DOHH2 (cell line): ENCODE measurements at regions not wholly inside any gene's neighbourhood (a gene's known extent, or its start where the extent isn't known, plus 50 kb on each side); places are given as distances from the start of the nearest gene placed in this dataset.

Source experiments
- H3F3A ChIP-seq: fragments of 200-600 bp; sonication (generic), shearing (Covaris generic); 2 replicates; pipeline ENCODE4 v1.6.0; 2016; ENCODE audit warnings: antibody characterized with exemption, mild to moderate bottlenecking; ENCODE audit not compliant: control insufficient read depth, insufficient read depth
- H3K27ac ChIP-seq: fragments of 200-600 bp; sonication (generic); 2 replicates; pipeline ENCODE4 v1.5.1; 2014; ENCODE audit warnings: low read depth, mild to moderate bottlenecking, low read length, moderate library complexity
- H3K27me3 ChIP-seq: fragments of 200-600 bp; sonication (generic); 2 replicates; pipeline ENCODE4 v1.6.1; 2014; ENCODE audit warnings: mild to moderate bottlenecking, low read length, mixed read lengths; ENCODE audit not compliant: control insufficient read depth
- H3K36me3 ChIP-seq: fragments of 200-600 bp; sonication (generic); 2 replicates; pipeline ENCODE4 v1.6.1; 2014; ENCODE audit warnings: mild to moderate bottlenecking, low read length, moderate library complexity, mixed read lengths; ENCODE audit not compliant: control insufficient read depth
- H3K4me1 ChIP-seq: fragments of 200-600 bp; sonication (generic); 2 replicates; pipeline ENCODE4 v1.6.1; 2014; ENCODE audit warnings: mild to moderate bottlenecking, low read length, mixed read lengths; ENCODE audit not compliant: control insufficient read depth
- H3K4me2 ChIP-seq: fragments of 200-600 bp; sonication (generic); 2 replicates; pipeline ENCODE4 v1.6.0; 2014; ENCODE audit warnings: mild to moderate bottlenecking, low read length, moderate library complexity
- H3K4me3 ChIP-seq: fragments of 200-600 bp; sonication (generic); 2 replicates; pipeline ENCODE4 v1.5.1; 2014; ENCODE audit warnings: mild to moderate bottlenecking, low read length, mixed read lengths
- H3K79me2 ChIP-seq: fragments of 200-600 bp; sonication (generic); 2 replicates; pipeline ENCODE4 v1.6.1; 2014; ENCODE audit warnings: mild to moderate bottlenecking, low read length, mixed read lengths; ENCODE audit not compliant: control insufficient read depth
- H3K9me2 ChIP-seq: fragments of 200-600 bp; sonication (generic); replicated peaks from 2 replicates; pipeline ENCODE4 v1.6.1; 2014; ENCODE audit warnings: mild to moderate bottlenecking, low read length, mixed read lengths; ENCODE audit not compliant: control insufficient read depth
- H3K9me3 ChIP-seq: fragments of 200-600 bp; sonication (generic); 2 replicates; pipeline ENCODE4 v1.6.1; 2014; ENCODE audit warnings: antibody characterized with exemption, low read length, mixed read lengths; ENCODE audit not compliant: control insufficient read depth, insufficient read depth
- H4K20me1 ChIP-seq: fragments of 200-600 bp; sonication (generic); 2 replicates; pipeline ENCODE4 v1.6.0; 2014; ENCODE audit warnings: low read depth, mild to moderate bottlenecking, antibody characterized with exemption, low read length, moderate library complexity; ENCODE audit not compliant: control insufficient read depth, insufficient read depth
- CTCF ChIP-seq: fragments of 200-600 bp; sonication (generic); IDR thresholded peaks from one replicate; pipeline ENCODE4 v1.5.1; 2014; ENCODE audit warnings: antibody characterized with exemption, mild to moderate bottlenecking, low read depth, low read length; ENCODE audit not compliant: poor library complexity, severe bottlenecking
- EZH2phosphoT487 ChIP-seq: fragments of 200-600 bp; sonication (generic); IDR thresholded peaks from 2 replicates; pipeline ENCODE4 v1.6.1; 2017; ENCODE audit warnings: borderline replicate concordance, mild to moderate bottlenecking, antibody characterized with exemption, low read length, moderate library complexity, mixed read lengths

GRCh38 chr10:107986571-107986970 is 822.1 kb upstream of the SORCS1 start:
- Histone ChIP-seq H3K4me3 (no peak overlapping the region), H3K27me3 (no peaks in the 10 kb centered on the region), H3K4me2 (no peak overlapping the region), H3K9me3 (no peaks in the 10 kb centered on the region), H3K27ac (no peak overlapping the region), H3K79me2 (no peaks in the 10 kb centered on the region), H3K9me2 (no peaks in the 10 kb centered on the region), H3K36me3 (no peaks in the 10 kb centered on the region), H3K4me1 (no peaks in the 10 kb centered on the region), H3F3A (no peaks in the 10 kb centered on the region), H4K20me1 (no peaks in the 10 kb centered on the region)
- TF ChIP-seq CTCF, result no peak
- TF ChIP-seq EZH2phosphoT487, result no peak

GRCh38 chr10:107984581-107984980 is 820.1 kb upstream of the SORCS1 start:
- Histone ChIP-seq H3K36me3 (no peaks in the 10 kb centered on the region), H3K79me2 (no peaks in the 10 kb centered on the region), H3K27ac (no peak overlapping the region), H3K9me2 (no peaks in the 10 kb centered on the region), H4K20me1 (no peaks in the 10 kb centered on the region), H3K9me3 (no peaks in the 10 kb centered on the region), H3K4me1 (no peaks in the 10 kb centered on the region), H3K4me3 (no peak overlapping the region), H3K4me2 (no peak overlapping the region), H3F3A (no peaks in the 10 kb centered on the region), H3K27me3 (no peaks in the 10 kb centered on the region)
- TF ChIP-seq EZH2phosphoT487 (no peak), CTCF (no peak)

GRCh38 chr10:107984149-107984548 is 819.6 kb upstream of the SORCS1 start:
- Histone ChIP-seq H3K4me3 (no peak overlapping the region), H3F3A (no peaks in the 10 kb centered on the region), H3K9me2 (no peaks in the 10 kb centered on the region), H3K27ac (no peak overlapping the region), H3K4me1 (no peaks in the 10 kb centered on the region), H3K4me2 (no peak overlapping the region), H3K36me3 (no peaks in the 10 kb centered on the region), H3K27me3 (no peaks in the 10 kb centered on the region), H3K79me2 (no peaks in the 10 kb centered on the region), H3K9me3 (no peaks in the 10 kb centered on the region), H4K20me1 (no peaks in the 10 kb centered on the region)
- no peak for TF ChIP-seq EZH2phosphoT487
- no peak for TF ChIP-seq CTCF

GRCh38 chr10:107978455-107978854 is 813.9 kb upstream of the SORCS1 start:
- Histone ChIP-seq H3K27me3 (no peaks in the 10 kb centered on the region), H3F3A (no peaks in the 10 kb centered on the region), H3K79me2 (no peaks in the 10 kb centered on the region), H3K9me3 (no peaks in the 10 kb centered on the region), H4K20me1 (no peaks in the 10 kb centered on the region), H3K4me3 (no peak overlapping the region), H3K9me2 (no peaks in the 10 kb centered on the region), H3K27ac (no peak overlapping the region), H3K4me1 (no peaks in the 10 kb centered on the region), H3K36me3 (no peaks in the 10 kb centered on the region), H3K4me2 (no peak overlapping the region)
- no peak for TF ChIP-seq EZH2phosphoT487
- no peak for TF ChIP-seq CTCF
